ENCODE measurements at regions not wholly inside any gene's neighbourhood (a gene's known extent, or its start where the extent isn't known, plus 50 kb on each side); places are given as distances from the start of the nearest gene placed in this dataset.

DNA sequence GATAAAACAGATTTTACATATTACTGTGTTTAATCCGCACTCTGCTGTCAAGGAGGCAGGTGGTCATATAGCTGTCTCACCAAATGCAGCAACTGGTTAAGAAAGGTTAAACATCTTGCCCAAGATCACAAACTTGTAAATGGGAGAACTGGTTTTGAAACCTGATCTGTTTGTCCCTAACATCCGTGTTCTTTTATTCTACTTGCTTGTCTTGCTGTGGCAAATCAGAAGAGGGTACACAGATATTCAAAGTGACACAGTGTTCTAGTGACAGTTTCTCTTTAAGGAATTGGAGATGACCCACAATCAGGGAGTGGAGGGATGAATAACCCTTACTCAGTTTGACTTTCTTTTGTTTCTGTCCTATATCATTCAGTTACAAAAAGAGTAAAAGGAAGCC lies 83.0 kb upstream of the SGK1 start:
- TF ChIP-seq EZH2 (IDR thresholded peaks at IDR 0.05; ENCODE audit: borderline replicate concordance, low read depth, low read length), result no peak
- no peak for TF ChIP-seq PPARD (CRISPR knock-in tag; IDR thresholded peaks at IDR 0.05)
- no peak for TF ChIP-seq EP300 (IDR thresholded peaks at IDR 0.05; ENCODE audit: low read length)
- TF ChIP-seq, protein P1, sequence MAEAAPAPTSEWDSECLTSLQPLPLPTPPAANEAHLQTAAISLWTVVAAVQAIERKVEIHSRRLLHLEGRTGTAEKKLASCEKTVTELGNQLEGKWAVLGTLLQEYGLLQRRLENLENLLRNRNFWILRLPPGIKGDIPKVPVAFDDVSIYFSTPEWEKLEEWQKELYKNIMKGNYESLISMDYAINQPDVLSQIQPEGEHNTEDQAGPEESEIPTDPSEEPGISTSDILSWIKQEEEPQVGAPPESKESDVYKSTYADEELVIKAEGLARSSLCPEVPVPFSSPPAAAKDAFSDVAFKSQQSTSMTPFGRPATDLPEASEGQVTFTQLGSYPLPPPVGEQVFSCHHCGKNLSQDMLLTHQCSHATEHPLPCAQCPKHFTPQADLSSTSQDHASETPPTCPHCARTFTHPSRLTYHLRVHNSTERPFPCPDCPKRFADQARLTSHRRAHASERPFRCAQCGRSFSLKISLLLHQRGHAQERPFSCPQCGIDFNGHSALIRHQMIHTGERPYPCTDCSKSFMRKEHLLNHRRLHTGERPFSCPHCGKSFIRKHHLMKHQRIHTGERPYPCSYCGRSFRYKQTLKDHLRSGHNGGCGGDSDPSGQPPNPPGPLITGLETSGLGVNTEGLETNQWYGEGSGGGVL (CRISPR knock-in tag; IDR thresholded peaks at IDR 0.05), result no peak
- no peak for TF ChIP-seq PTTG1 (tag; IDR thresholded peaks at IDR 0.05; ENCODE audit: low read depth)
- TF ChIP-seq FOXA3 (CRISPR knock-in tag; conservative IDR thresholded peaks at IDR 0.05 in 1 of 2, IDR thresholded peaks at IDR 0.05 in 1 of 2), result no peak
- TF ChIP-seq POLR2A (conservative IDR thresholded peaks at IDR 0.05), result no peak
- TF ChIP-seq ZNF224 (CRISPR knock-in tag; IDR thresholded peaks at IDR 0.05), result no peak
- TF ChIP-seq TCF7L2 (IDR thresholded peaks at IDR 0.05; ENCODE audit: low read depth, low read length), result no peak
